GM18519 (cell line): ENCODE measurements at regions not wholly inside any gene's neighbourhood (a gene's known extent, or its start where the extent isn't known, plus 50 kb on each side); places are given as distances from the start of the nearest gene placed in this dataset.
"Not testable (repeated sequence)": the region's sequence is repeated elsewhere in the genome, so short reads cannot be mapped to it uniquely, and the experiment has no call there.

ENCODE experiments used
- ATAC-seq: cut with Tn5 transposase; IDR thresholded peaks from one replicate; pipeline ENCODE4 v1.9.1; 2021; ENCODE audit warnings: mild to moderate bottlenecking, moderate library complexity; ENCODE audit not compliant: unreplicated experiment, low FRiP score

DNA sequence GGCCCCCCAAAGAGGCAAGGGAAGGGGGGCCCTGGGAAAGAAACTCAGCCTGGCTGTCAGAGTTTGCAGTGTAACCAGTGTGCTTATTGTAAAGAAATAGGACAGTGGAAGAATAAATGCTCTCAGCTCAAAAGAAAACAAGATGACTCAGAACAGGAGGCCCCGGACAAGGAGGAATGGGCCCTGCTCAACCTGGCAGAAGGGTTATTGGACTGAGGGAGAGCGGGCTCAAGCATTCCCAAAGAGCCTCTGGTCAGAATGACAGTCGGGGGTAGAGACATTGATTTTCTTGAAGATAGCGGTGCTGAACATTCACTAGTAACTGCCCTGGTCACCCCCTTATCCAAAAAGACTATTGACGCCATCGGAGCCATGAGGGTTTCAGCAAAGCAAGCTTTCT is 100.4 kb upstream of the OSBPL11 start:
- no peak for ATAC-seq

DNA sequence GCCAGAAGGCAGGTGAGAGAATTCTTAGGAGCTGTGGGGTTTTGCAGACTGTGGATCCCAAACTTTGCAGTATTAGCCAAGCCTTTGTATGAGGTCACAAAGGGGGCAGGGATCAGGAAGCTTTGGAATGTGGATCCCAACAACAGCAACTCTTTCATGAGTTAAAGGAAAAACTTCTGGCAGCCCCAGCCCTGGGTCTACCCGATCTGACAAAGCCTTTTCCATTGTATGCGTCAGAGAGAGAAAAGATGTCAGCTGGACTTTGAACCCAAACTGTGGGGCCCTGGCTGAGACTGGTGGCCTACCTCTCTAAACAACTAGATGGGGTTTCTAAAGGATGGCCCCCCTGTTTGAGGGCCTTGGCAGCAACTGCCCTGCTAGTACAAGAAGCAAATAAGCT is 101.8 kb upstream of the OSBPL11 start:
- ATAC-seq = not testable (repeated sequence)

DNA sequence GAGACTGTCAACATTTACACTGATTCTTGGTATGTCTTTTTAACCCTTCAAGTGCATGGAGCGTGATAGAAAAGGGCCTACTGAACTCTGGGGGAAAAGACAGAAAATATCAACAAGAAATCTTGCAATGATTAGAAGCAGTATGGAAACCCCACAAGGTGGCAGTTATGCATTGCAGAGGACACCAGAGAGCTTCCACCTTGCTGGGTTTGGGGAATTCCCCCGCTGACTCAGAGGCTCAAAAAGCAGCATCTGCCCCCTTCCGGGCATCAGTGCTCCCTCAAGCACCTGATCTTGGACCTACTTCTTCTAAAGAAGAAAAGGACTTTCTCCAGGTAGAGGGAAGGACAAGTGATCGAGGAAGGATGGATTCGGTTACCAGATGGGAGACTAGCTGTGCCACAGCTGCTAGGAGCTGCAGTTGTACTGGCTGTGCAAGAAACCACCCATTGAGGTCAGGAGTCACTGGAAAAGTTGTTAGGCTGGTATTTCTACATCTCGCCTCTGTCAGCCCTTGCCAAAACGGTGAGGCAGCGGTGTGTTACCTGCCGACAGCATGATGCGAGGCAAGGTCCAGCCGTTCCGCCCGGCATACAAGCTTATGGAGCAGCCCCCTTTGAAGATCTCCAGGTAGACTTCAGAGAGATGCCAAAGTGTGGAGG is 102.8 kb upstream of the OSBPL11 start:
- ATAC-seq = not testable (repeated sequence)

DNA sequence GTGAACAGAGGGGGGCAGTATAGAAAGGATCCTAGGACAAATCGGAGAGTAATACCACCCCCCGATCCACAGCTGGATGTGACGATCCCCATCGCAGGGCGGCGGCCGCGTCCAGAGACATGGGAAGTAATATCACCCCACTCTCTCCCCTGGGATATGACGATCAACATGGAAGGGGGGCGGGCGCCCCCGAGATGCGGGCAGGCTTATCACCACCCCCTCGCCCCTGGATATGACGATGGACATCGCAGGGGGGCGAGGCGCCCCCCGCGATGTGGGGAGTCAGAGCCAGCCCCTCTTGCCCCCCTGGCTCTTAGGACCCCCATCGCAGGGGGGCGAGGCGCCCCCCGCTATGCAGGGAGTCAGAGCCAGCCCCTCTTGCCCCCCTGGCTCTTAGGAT is 120.4 kb upstream of the OSBPL11 start:
- ATAC-seq = no peak

DNA sequence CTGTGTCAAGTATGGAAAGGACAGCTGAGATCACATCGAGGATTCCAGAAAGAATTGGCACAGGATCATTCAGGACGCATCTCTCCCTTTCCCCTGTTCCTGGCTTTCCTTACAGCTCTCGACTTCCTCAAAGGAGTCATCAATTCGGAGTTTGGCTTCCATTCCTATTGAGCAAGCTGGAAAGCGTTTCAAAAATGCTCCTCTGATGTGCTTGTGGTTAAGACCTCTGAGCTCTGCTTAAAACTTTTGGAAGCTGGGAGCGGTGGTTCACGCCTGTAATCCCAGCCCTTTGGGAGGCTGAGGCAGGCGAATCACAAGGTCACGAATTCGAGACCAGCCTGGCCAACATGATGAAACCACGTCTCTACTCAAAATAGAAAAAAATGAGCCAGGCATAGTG is 136.9 kb upstream of the OSBPL11 start:
- not testable (repeated sequence) for ATAC-seq

DNA sequence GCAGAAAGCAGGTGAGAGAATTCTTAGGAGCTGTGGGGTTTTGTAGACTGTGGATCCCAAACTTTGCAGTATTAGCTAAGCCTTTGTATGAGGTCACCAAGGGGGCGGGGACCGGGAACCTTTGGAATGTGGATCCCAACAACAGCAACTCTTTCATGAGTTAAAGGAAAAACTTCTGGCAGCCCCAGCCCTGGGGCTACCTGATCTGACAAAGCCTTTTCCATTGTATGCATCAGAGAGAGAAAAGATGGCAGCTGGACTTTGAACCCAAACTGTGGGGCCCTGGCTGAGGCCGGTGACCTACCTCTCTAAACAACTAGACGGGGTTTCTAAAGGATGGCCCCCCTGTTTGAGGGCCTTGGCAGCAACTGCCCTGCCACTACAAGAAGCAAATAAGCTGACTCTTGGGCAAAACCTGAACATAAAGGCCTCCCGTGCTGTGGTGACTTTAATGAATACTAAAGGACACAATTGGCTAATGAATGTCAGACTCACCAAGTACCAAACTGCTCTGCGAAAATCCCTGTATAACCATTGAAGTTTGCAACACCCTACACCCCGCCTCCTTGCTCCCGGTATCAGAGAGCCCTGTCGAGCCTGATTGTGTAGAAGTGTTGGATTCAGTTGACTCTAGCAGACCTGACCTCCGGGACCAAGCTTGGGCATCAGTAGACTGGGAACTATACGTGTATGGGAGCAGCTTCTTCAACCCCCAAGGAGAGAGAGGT is 146.9 kb upstream of the OSBPL11 start:
- not testable (repeated sequence) for ATAC-seq

DNA sequence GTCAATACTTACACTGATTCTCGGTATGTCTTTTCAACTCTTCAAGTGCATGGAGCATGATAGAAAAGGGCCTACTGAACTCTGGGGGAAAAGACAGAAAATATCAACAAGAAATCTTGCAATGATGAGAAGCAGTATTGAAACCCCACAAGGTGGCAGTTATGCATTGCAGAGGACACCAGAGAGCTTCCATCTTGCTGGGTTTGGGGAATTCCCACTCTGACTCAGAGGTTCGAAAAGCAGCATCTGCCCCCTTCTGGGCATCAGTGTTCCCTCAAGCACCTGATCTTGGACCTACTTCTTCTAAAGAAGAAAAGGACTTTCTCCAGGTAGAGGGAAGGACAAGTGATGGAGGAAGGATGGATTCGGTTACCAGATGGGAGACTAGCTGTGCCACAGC is 147.5 kb upstream of the OSBPL11 start:
- not testable (repeated sequence) for ATAC-seq

DNA sequence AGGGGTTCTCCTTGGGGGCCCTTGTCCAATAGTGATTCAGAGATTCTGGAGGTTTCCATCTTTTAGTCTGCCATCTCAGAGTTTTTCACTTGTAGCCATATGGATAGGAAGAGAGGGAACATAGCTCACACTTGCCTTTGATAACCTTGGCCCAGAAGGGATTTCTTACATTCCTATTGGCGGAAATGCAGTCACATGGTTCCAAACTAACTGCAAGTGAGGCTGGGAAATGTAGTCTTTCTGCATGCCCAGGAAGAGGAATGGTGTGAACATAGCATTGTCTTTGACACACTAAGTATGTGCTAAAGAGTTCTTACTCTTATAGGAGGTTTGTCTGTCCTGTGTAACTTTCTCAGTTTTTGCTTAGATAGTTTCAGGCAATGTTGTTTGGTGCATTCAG is 161.8 kb upstream of the OSBPL11 start:
- not testable (repeated sequence) for ATAC-seq

DNA sequence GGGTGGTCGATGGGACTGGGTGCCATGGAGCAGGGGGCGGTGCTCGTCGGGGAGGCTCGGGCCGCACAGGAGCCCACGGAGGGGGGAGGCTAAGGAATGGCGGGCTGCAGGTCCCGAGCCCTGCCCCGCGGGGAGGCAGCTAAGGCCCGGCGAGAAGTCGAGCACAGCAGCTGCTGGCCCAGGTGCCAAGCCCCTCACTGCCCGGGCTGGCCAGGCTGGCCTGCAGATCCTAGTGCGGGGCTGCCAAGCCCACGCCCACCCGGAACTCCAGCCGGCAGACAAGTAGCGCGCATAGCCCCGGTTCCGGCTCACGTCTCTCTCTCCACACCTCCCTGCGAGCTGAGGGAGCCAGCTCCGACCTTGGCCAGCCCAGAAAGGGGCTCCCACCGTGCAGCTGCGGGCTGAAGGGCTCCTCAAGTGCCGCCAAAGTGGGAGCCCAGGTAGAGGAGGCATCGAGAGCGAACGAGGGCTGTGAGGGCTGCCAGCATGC is 163.4 kb upstream of the OSBPL11 start:
- not testable (repeated sequence) for ATAC-seq

DNA sequence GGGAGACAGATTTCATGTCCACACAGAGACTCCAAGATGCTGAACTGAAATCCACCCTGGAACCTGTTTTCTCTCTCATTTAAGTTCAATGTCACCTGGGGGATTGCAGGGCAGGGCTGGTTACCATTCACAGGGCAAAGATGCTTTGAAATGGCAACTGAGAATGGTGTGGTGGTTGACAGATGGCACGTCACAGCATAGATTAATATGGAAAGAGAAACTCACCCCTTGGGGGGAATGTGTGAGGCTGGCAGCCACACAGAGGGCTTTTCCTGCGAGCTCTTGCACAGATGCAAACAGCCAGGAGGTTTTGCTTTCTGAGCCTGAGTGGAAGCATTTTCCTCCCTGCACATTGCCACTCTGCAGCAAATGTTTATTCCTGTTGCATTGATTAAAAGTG is 167.3 kb upstream of the OSBPL11 start:
- not testable (repeated sequence) for ATAC-seq

DNA sequence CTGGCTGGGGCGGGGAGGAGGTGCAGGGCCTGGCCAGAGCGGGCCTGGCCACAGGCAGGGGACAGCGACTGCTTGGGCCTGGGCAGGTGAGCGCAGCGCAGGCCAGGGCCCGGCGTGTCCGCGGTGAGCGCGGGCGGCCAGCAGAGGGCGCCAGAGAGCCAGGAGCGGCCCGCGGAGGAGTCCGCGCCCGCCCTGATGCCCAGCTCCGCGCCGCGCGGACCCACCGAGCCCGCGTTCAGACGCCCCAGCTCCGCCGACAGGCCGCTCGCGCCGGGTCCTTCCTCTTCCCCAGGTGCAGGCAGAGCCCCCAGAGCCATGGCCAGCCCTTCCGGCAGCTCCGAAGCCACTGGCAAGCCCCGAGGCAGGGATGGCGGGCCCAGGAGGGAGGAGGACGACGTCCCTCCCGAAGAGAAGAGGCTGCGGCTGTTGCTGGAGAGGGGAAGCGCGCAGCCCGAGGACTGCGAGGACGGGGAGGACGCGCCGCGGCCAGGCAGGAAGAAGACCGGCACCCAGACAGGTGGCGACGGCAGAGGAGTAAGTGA is 171.1 kb upstream of the OSBPL11 start:
- ATAC-seq = not testable (repeated sequence)

DNA sequence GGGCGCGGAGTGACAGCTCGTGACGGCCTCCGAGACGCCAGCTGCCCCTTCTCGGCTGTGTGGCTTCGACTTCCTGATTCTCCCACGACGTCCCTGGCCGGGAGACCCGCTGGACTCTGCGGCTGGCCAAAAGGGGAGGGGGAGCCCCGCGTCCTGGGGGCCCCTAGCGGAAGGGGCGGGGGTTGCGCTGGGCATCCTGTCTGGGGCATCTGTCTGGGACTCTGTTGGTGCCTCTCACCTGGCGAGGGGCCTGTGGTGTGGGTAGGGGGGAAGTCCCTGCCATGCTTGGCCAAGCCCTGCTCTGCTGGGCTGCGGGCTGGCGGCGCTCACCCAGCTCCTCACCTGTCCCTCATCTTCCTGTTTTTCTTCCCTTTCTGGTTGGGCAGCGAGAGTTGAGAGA is 171.6 kb upstream of the OSBPL11 start:
- not testable (repeated sequence) for ATAC-seq

DNA sequence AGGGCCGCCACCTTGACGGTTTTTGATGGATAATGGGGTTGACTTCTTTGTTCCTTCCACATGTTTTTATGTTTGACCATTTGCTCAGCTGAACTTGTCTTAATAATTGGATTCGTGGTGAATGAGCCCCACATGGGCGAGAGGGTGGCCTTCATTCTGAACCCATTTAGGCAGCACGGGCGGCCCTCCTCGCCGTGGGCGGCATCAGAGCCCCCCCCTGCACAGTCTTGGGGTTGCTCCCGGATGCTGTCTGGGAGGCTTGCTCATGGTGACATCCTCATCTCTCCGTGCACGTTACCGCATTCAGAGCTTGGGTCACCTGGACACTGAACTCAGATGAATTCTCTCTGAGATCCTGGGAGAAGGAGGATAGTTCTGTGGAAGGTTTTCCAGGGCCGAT is 172.3 kb upstream of the OSBPL11 start:
- ATAC-seq = no peak

DNA sequence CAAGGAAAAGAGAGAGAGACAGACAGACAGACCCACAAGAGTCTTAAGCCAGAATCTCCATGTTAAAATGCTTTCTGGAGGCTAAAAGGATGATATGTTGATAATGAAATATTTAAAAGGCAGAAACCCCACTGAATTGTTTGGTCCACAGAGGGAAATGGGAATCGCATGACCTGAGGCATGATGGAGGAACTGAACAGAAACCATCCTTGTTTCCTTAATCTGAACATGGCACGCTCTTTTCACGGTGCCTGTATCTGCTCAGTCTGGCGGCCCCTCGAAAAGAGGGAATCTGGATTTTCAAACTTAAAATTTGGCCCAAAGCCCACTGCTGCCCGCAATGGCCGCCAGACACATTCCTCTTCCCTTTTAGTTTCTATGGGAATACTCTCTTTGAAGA is 173.5 kb upstream of the OSBPL11 start:
- ATAC-seq = not testable (repeated sequence)

DNA sequence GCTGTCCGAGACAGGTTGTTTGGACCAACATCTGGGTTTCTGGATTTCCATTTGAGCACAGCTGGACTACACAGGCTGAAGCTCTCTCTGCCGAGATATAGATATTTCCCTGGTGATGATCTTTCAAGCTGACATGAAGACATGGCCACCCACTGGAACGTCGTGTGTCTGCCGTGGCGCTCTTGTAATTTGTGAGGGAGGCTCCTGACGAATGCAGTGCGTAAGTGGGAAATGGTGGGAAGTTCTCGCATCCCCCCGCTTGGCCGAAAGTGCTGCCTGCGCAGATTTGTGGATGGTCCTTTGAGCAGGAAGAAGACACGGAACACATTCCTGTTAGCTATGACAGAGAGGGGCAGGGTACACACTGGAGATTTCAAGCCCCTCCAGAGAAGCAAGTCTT is 176.2 kb upstream of the OSBPL11 start:
- not testable (repeated sequence) for ATAC-seq

DNA sequence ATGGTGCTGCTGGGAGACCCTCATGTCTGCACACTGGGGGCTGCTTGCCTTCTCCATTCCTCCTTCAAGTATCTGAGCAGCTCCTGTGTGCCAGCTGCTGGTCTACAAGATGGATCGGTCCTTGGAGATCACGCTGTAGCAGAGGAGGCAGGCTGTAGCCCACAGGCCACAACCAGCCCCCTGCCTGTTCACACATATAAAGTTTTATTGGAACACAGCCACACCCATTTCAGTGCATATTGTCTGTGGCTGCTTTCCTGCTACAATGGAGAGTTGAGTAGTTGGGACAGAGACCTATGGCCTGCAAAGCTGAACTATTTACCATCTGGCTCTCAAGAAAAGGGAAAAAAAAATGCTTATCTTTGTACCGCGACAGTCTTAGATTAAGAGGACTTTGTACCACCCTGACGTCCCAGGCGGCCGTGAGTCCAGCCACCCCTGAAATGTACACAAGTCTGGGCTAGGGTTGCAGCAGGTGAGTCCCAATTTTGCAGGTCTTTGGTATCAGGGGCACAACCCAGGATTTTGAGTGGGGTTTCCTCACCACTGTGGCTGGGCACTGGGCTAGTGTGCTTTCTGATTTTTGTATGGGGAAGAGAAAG is 179.2 kb upstream of the OSBPL11 start:
- not testable (repeated sequence) for ATAC-seq

DNA sequence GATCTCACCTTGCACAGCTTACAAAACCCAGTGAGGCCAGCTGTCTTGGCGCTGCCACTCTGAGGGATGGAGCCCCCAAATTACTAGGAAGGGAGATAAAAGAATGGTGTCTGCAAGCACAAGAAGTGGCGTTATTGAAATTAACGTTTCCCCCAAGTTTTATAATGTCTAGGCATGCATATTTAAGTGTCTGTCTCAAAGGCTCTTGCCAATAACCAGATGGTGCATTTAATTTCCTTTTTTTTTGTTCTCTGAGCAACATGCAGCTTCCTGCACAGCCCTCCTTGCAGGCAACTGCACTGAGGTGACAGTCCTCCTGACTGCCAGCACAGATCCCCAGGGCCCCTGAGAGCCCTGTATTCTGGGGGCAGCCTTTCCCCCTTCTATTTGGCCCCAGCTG is 179.8 kb upstream of the OSBPL11 start:
- not testable (repeated sequence) for ATAC-seq

DNA sequence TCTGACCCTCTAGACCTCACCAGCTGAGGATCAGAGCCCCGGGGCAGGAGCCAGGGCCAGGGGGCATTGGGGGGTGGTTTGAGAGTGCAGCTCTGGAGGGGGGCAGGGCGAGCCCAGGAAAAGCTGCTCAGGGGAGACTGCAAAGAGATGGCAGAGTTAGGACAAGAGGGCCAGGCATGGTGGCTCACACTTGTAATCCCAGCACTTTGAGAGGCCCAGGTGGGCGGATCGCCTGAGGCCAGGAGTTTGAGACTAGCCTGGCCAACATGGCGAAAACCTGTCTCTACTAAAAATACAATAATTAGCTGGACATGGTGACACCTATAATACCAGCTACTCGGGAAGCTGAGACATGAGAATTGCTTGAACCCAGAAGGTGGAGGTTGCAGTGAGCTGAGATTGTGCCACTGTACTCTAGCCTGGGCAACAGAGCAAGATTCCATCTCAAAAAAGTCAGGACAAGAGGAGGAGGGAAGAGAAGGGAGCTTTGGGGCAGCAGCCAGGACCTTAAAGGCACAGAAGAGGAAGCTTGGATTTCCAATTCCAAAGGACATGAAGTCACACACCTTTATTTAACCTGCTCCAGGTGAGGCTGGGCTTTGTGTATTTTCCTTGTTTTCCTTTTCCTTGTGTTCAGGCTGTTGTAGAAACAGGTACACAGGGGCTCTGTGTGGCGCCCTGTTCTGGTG is 180.5 kb upstream of the OSBPL11 start:
- ATAC-seq = not testable (repeated sequence)

DNA sequence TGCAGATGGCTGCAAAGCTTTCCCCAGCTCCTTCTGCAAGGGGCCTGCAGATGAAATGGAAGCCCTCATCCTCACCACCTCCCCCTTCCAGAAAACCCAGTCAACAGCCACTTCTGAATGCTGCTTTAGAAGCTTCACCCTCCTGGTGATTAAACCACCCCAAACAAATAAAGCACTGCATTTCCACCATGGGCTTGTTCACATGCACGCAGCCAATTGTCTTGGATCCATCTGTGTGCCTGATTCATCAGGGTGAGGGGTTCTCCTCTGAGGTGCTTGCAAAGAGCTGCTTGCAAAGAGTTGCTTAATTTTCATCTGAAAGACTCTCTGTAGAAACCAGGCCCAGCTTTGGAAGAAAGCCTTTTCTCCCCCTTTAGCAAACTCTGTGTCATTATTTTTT is 184.0 kb upstream of the OSBPL11 start:
- ATAC-seq = not testable (repeated sequence)

DNA sequence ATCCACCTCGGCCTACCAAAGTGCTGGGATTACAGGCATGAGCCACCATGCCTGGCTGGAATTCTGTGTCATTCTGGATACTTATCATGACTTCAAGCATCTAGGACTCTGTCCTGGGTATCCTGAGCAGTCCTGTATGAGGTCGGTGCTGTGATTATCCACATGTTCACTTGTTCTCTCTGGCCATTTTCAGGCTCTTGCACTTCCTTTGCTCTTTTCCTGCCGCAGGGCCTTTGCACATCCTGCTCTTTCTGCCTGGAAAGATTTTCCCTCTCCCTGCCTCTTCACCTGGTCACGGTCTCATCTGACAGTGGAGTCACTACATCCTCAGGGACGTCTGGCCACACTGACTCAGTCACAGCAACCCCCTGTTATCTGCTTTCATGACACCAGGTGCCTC is 184.6 kb upstream of the OSBPL11 start:
- ATAC-seq = not testable (repeated sequence)

DNA sequence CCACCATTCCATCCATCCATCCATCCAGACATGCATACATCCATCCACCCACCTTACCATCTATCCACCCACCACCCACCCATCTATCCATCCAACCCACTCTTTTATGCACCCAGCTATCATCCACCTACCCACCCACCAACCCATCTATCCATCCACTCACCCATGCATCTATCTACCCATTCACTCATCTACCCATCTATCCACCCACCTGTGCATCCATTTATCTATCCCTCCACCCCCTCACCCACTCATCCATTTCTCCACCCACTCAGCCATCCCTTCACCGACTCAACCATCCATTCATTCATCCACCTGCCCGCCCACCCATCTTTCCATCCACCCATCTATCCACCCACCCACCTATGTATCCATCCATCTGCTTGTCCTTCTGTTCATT is 186.4 kb upstream of the OSBPL11 start:
- not testable (repeated sequence) for ATAC-seq
